Endothelial cell of umbilical vein (primary cell): ENCODE measurements at regions not wholly inside any gene's neighbourhood (a gene's known extent, or its start where the extent isn't known, plus 50 kb on each side); places are given as distances from the start of the nearest gene placed in this dataset.

Experiments
- BruUV-seq: library from RNA; stranded (reverse); fragments of 400-500 nt; replicated peaks from 2 replicates; lab custom pipeline; 2021; lab: Mats Ljungman, UMichigan
- CTCF ChIA-PET: fragments of 300-600, 350-600 bp; sonication (Branson Sonifier 250); formaldehyde crosslinking; loops from one replicate; lab custom pipeline; 2021; ENCODE audit warnings: antibody characterized with exemption, inconsistent platforms; lab: Charles Lee
- POLR2A ChIA-PET: fragments of 300-600, 350-600 bp; sonication (Branson Sonifier 250); formaldehyde crosslinking; loops from one replicate; lab custom pipeline; 2021; ENCODE audit warnings: antibody characterized with exemption, inconsistent platforms; lab: Charles Lee
- DNase-seq: peaks from one replicate; pipeline ENCODE4 v3.0.0-alpha.2; 2011; ENCODE audit warnings: low read depth, low spot score
- FAIRE-seq: peaks from 2 replicates; lab custom pipeline; 2011; peaks lifted over from hg19 to GRCh38; lab: Jason Lieb, UNC
- H2AFZ ChIP-seq: 2 replicates; pipeline ENCODE4 v1.6.0; 2012; ENCODE audit warnings: low read depth, low read length, control low read depth, inconsistent platforms
- H3K27ac ChIP-seq: 2 replicates; pipeline ENCODE4 v1.5.1; 2011; ENCODE audit warnings: low read depth, mild to moderate bottlenecking, control low read depth, low read length, moderate library complexity; ENCODE audit not compliant: insufficient read depth
- H3K27me3 ChIP-seq, 2 experiments: 2 replicates each; pipeline versions ENCODE4 v1.6.0 to v1.6.1; 2011; ENCODE audit warnings: low read length in 2 of 2, mixed read lengths in 1 of 2; ENCODE audit not compliant: control insufficient read depth in 2 of 2, insufficient read depth in 2 of 2
- H3K36me3 ChIP-seq, 2 experiments: 2 replicates in 1 of 2; 3 replicates in 1 of 2; pipeline ENCODE4 v1.5.1; 2011; ENCODE audit warnings: low read length in 2 of 2, mild to moderate bottlenecking in 1 of 2, moderate library complexity in 1 of 2; ENCODE audit not compliant: control insufficient read depth in 2 of 2, insufficient read depth in 2 of 2; ENCODE audit errors: extremely low read depth in 1 of 2
- H3K4me1 ChIP-seq: 3 replicates; pipeline ENCODE4 v1.5.1; 2011; ENCODE audit warnings: mild to moderate bottlenecking, low read length; ENCODE audit not compliant: control insufficient read depth, insufficient read depth; ENCODE audit errors: extremely low read depth
- H3K4me2 ChIP-seq: 2 replicates; pipeline ENCODE4 v1.6.1; 2011; ENCODE audit warnings: low read length, control low read depth, mixed read lengths; ENCODE audit not compliant: insufficient read depth
- H3K4me3 ChIP-seq, 3 experiments: fragments of 200-600 bp in 1 of 3; sonication (generic), shearing (Covaris generic) in 1 of 3; replicated peaks in 1 of 3; 2 replicates each; pipeline ENCODE4 v1.5.1; 2011 to 2016; ENCODE audit warnings: control low read depth in 3 of 3, low read length in 3 of 3, mild to moderate bottlenecking in 2 of 3, inconsistent platforms in 1 of 3, low read depth in 1 of 3, moderate library complexity in 1 of 3; ENCODE audit not compliant: insufficient read depth in 1 of 3
- H3K79me2 ChIP-seq: 2 replicates; pipeline ENCODE4 v1.6.0; 2012; ENCODE audit warnings: low read length, inconsistent platforms; ENCODE audit not compliant: control insufficient read depth, insufficient read depth
- H3K9ac ChIP-seq: replicated peaks from 2 replicates; pipeline ENCODE3; 2011; ENCODE audit warnings: low read length, control low read depth; ENCODE audit not compliant: insufficient read depth; ENCODE audit errors: extremely low read depth
- H3K9me1 ChIP-seq: replicated peaks from 3 replicates; pipeline ENCODE4 v1.6.0; 2011; ENCODE audit warnings: mild to moderate bottlenecking, low read length; ENCODE audit not compliant: control insufficient read depth, insufficient read depth; ENCODE audit errors: extremely low read depth
- H3K9me3 ChIP-seq: replicated peaks from 2 replicates; pipeline ENCODE4 v1.5.1; 2012; ENCODE audit warnings: low read length, inconsistent platforms; ENCODE audit not compliant: control insufficient read depth, insufficient read depth
- H4K20me1 ChIP-seq: replicated peaks from 2 replicates; pipeline ENCODE3; 2011; ENCODE audit warnings: mild to moderate bottlenecking, low read length; ENCODE audit not compliant: control insufficient read depth, insufficient read depth; ENCODE audit errors: extremely low read depth
- CTCF ChIP-seq, 2 donors: IDR thresholded peaks; 1 replicate in 1 of 2; 2 replicates in 1 of 2; pipeline ENCODE4 v1.5.1; 2011; ENCODE audit warnings: low read length in 2 of 2, mild to moderate bottlenecking in 2 of 2, moderate library complexity in 2 of 2, control low read depth in 1 of 2, inconsistent platforms in 1 of 2, low read depth in 1 of 2; ENCODE audit not compliant: insufficient read depth in 1 of 2; ENCODE audit errors: extremely low read depth in 1 of 2
- EZH2 ChIP-seq: IDR thresholded peaks from 2 replicates; pipeline ENCODE4 v1.6.1; 2012; ENCODE audit warnings: borderline replicate concordance, low read depth, mild to moderate bottlenecking, moderate library complexity, low read length, inconsistent platforms; ENCODE audit not compliant: severe bottlenecking
- FOS ChIP-seq: IDR thresholded peaks from 2 replicates; pipeline ENCODE4 v1.6.1; 2011; ENCODE audit warnings: mild to moderate bottlenecking, low read length, moderate library complexity, borderline replicate concordance; ENCODE audit not compliant: insufficient read depth
- JUN ChIP-seq: IDR thresholded peaks from 2 replicates; pipeline ENCODE4 v1.6.1; 2011; ENCODE audit warnings: borderline replicate concordance, low read depth; ENCODE audit not compliant: insufficient read length, insufficient read depth
- MYC ChIP-seq: IDR thresholded peaks from one replicate; pipeline ENCODE4 v1.6.1; 2011; ENCODE audit warnings: mild to moderate bottlenecking, low read depth, low read length
- POLR2A ChIP-seq: IDR thresholded peaks from 2 replicates; pipeline ENCODE4 v1.6.1; 2012; ENCODE audit warnings: low read depth, mild to moderate bottlenecking, control low read depth, low read length
- POLR2AphosphoS5 ChIP-seq: IDR thresholded peaks from 2 replicates; pipeline ENCODE4 v1.6.1; 2012; ENCODE audit warnings: low read depth, mild to moderate bottlenecking, control low read depth, low read length, moderate library complexity; ENCODE audit not compliant: insufficient read depth
- dilution Hi-C: fragments of 300-500 bp; cut with MboI; formaldehyde crosslinking; loops from one replicate; pipeline ENCODE4 v1.15.0; 2019; ENCODE audit warnings: low sequenced_read_pairs; ENCODE audit not compliant: extremely low pct_ligation_motif_present
- intact Hi-C: fragments of 100-400 bp; cut with micrococcal nuclease; formaldehyde crosslinking; loops from one replicate; pipeline ENCODE4 v1.10.0; 2022
- TF ChIP-seq, protein P1 (sequence below): IDR thresholded peaks from 2 replicates; pipeline ENCODE4 v1.6.1; 2011; ENCODE audit not compliant: insufficient read depth, insufficient read length

DNA sequence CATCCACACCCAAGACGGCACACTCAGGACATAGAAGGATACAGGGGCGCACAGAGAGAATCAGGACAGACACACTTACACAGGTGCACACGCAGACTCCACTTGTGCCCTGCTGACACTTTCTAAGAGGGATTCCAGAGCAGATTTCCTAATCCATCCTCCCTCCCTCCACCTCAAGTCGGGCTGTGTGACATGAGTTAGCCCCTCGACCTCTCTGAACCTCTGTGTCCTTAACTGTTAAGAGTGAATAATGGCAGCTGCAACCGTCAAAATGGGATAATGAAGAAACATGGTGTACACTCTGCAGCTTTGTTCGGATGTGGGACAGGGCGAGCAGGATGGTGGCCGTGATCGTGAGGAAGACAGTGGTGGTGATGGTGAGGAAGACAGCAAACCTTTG lies 100.1 kb downstream of the CPN2 start:
- Histone ChIP-seq H3K4me1 (peaks cover 14% of the 10 kb centered on the region), H3K36me3 (no peaks in the 10 kb centered on the region), H3K9ac (no peak overlapping the region), H3K27me3 (no peaks in the 10 kb centered on the region), H3K79me2 (no peaks in the 10 kb centered on the region), H3K9me1 (no peaks in the 10 kb centered on the region), H3K9me3 (no peaks in the 10 kb centered on the region), H3K27ac (no peak overlapping the region), H2AFZ (no peak overlapping the region), H3K4me2 (no peak overlapping the region), H4K20me1 (no peaks in the 10 kb centered on the region), H3K4me3 (no peak overlapping the region)
- FAIRE-seq (no peak), DNase-seq (no peak)
- no TSS peak for BruUV-seq
- dilution Hi-C loops (no loop called here), intact Hi-C loops (no loop called here)
- CTCF ChIA-PET, result interaction anchor here (3.3 kb wide), 1 partner anchor 20 kb away, joined by 9 read pairs; no protein-coding TSS in a partner anchor
- POLR2A ChIA-PET, result no interaction called here
- TF ChIP-seq MYC, result no peak
- TF ChIP-seq JUN, result no peak
- no peak for TF ChIP-seq EZH2
- no peak for TF ChIP-seq POLR2A
- no peak for TF ChIP-seq POLR2AphosphoS5
- no peak for TF ChIP-seq CTCF (IDR thresholded peaks at IDR 0.05; ENCODE audit: extremely low read depth in 1 of 2, insufficient read depth in 1 of 2, low read depth in 1 of 2, low read length in 2 of 2)
- TF ChIP-seq FOS, result no peak
- TF ChIP-seq, protein P1, sequence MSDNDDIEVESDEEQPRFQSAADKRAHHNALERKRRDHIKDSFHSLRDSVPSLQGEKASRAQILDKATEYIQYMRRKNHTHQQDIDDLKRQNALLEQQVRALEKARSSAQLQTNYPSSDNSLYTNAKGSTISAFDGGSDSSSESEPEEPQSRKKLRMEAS, result no peak
